ENCODE measurements at regions not wholly inside any gene's neighbourhood (a gene's known extent, or its start where the extent isn't known, plus 50 kb on each side); places are given as distances from the start of the nearest gene placed in this dataset.

DNA sequence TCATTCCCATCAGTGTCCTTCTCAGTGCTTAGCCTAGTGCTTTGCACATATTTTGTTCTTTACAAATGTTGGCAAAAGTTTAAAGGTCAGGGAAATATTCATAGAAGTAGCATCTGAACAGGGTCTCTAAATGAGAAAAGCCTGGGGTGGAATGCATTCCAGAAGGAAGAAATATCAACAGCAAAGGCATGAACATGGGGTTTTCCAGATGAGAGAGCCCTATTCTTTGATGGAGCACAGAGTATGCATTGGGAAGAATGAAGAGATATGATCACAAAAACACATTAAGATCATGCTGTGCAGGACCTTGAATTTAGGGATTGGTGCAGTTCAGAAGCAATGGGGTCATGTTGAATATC is 140.2 kb downstream of the SNX19 start:
- no peak for TF ChIP-seq POLR2A (IDR thresholded peaks at IDR 0.05)
- TF ChIP-seq, protein P1, sequence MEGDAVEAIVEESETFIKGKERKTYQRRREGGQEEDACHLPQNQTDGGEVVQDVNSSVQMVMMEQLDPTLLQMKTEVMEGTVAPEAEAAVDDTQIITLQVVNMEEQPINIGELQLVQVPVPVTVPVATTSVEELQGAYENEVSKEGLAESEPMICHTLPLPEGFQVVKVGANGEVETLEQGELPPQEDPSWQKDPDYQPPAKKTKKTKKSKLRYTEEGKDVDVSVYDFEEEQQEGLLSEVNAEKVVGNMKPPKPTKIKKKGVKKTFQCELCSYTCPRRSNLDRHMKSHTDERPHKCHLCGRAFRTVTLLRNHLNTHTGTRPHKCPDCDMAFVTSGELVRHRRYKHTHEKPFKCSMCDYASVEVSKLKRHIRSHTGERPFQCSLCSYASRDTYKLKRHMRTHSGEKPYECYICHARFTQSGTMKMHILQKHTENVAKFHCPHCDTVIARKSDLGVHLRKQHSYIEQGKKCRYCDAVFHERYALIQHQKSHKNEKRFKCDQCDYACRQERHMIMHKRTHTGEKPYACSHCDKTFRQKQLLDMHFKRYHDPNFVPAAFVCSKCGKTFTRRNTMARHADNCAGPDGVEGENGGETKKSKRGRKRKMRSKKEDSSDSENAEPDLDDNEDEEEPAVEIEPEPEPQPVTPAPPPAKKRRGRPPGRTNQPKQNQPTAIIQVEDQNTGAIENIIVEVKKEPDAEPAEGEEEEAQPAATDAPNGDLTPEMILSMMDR (IDR thresholded peaks at IDR 0.05) = no peak
